Breast epithelium (tissue), 3 donors: ENCODE measurements at regions not wholly inside any gene's neighbourhood (a gene's known extent, or its start where the extent isn't known, plus 50 kb on each side); places are given as distances from the start of the nearest gene placed in this dataset.

Source experiments
- CTCF ChIP-seq, 3 donors: fragments of 450-650 bp; IDR thresholded peaks; one replicate each; pipeline ENCODE4 v1.5.1; 2016 to 2017; ENCODE audit warnings: antibody characterized with exemption in 3 of 3, mild to moderate bottlenecking in 3 of 3, moderate library complexity in 3 of 3
- POLR2A ChIP-seq: fragments of 450-650 bp; IDR thresholded peaks from one replicate; pipeline ENCODE4 v1.6.1; 2016; ENCODE audit warnings: antibody characterized with exemption, mild to moderate bottlenecking, moderate library complexity

- TF ChIP-seq POLR2A (no peak), CTCF (IDR thresholded peaks at IDR 0.05) (no peak)
These were observed 407.7 kb upstream of the HTR1E start for GRCh38 chr6:86529635-86530034.
